ACHN (cell line): ENCODE measurements at regions not wholly inside any gene's neighbourhood (a gene's known extent, or its start where the extent isn't known, plus 50 kb on each side); places are given as distances from the start of the nearest gene placed in this dataset.

ENCODE experiments used
- DNase-seq: peaks from one replicate; pipeline ENCODE4 v3.0.0-alpha.2; 2015
- in situ Hi-C: cut with HindIII; loops from 2 replicates; pipeline ENCODE4 v1.10.0; 2017; ENCODE audit warnings: low sequenced_read_pairs, low pct_ligation_motif_present, low pct_unique_long_range_greater_than_20kb

DNA sequence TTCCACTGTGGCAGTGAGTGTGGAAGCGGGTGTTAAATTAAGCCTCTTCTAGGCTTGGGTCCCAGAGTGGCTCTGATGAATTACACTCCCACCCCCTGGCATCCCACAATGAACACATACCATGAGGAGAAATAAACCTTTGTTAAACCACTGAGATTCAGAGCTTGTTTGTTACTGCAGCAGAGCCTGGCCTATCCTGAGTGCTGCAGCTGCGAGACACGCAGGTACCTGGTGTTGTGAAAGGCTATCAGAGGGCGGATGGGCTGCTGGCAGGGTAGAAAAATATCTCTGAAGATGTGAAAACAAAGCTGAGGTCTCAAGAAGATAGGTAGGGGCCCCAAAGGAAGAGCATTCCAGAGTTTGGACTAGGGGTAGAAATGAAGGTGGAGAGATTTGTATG lies 138.4 kb upstream of the STX18 start:
- in situ Hi-C loops: no loop called here
- no peak for DNase-seq

DNA sequence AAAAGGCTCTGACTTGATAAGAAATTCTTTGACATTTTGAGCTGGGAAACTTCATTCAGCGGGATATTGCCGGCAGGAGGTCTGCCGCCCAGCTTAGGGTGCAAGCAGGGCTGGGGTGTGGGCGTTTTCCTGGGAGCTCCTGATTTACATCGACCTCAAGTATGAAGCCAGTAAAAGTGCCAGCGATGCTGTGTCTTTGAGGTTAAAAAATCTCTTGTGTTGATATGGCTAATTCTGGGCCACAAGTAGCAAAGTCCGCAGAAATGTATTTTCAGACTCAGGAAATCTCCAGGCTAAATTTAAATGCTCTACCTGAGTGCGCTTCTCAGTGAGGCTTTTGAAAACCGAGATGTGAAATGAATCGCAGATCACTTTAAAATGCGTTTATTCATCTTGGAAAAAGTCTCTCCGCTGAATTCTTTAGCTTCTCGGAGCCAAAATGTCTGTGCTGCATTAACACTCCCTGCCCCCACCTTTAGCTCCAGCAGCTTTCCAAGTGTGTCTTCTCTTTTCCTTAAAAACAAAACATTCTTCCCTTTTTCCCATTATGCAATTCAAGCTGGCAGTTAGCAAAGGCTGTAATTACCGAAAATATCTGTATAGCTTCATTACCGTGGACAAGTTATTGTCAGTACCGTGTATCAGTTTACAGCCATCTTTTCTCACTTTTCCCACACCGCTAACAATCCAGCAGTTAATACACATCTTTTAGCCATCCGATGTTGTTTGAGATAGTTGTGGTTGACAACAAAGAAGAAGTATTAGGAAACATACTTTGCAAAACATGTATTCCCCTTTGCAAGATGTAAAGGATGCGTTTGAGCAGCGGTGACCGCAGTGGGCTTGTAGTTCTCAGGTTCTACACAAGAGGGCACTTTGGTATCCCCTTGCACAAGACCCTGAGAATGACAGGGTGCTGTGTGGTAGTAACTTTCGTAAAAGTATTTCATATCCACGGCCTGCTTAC lies 136.0 kb upstream of the STX18 start:
- in situ Hi-C loops: no loop called here
- DNase-seq: peak; percentile 15

GRCh38 chr4:4675641-4676040 lies 133.8 kb upstream of the STX18 start:
- in situ Hi-C loops: no loop called here
- DNase-seq: no peak

- no peak for DNase-seq
- in situ Hi-C loops: no loop called here
These were observed 133.3 kb upstream of the STX18 start for GRCh38 chr4:4675051-4675581.

GRCh38 chr4:4673070-4673469 lies 131.2 kb upstream of the STX18 start:
- in situ Hi-C loops: no loop called here
- DNase-seq: peak; percentile 6

DNA sequence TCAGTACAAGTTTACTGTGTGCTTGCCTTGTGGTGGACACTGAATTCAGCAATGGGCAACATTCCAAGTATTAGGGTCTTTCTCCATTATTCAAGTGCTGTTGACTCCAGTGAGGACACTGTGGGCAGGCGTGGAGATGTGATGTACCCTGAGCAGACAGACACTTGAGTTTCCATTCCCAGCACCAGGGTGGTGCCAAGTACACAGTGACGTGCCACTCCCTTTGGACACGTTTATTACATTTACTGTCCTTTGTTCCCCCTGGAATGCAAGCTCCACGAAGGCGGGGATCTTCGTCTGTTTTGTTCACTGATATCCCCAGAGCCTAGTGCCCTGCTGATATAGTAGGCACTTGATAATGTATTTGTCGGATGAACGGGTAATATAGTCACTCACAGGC lies 130.6 kb upstream of the STX18 start:
- no peak for DNase-seq
- in situ Hi-C loops: no loop called here

- no peak for DNase-seq
- in situ Hi-C loops: no loop called here
These were observed 130.0 kb upstream of the STX18 start for GRCh38 chr4:4671774-4672349.

DNA sequence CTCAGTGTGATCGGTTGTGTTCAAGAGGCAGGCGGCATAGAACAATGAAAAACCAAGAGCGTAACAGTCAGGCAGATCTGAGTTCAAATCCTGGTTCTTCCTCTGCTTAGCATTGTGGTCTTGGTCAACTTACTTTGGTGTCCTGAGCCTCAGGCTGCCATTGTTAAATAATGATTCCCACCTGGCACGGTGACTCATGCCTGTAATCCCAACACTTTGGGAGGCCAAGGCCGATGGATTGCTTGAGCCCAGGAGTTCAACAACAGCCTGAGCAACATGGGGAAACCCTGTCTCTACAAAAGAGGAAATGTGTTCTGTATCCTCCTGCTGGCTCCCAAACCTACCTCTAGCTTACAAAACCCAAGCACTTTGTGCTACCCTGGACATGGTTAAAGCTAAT lies 129.0 kb upstream of the STX18 start:
- no peak for DNase-seq
- in situ Hi-C loops: no loop called here

- no peak for DNase-seq
- in situ Hi-C loops: no loop called here
These were observed 126.7 kb upstream of the STX18 start for GRCh38 chr4:4668355-4669210.

DNA sequence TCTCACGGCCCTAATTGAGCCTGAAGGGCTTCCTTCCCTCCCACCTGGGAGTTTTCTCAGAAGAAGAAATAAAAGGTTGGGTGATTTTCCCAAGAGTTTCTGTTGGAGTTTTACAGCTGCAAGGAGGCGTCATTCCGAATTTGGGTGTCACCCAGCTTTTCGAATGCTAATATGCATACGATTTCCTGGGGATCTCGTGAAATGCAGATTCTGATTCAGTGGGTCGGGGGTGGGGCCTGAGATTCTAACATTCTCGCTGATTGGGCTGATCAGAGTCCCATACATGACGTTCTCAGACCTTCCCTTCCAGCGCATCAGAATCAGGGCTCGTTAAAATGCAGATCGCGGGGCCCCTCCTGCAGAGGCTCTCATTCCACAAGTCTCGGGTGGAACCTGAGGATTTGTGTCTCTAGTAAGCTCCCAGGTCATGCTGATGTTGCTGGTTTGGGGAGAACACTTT lies 125.8 kb upstream of the STX18 start:
- no peak for DNase-seq
- in situ Hi-C loops: no loop called here

DNA sequence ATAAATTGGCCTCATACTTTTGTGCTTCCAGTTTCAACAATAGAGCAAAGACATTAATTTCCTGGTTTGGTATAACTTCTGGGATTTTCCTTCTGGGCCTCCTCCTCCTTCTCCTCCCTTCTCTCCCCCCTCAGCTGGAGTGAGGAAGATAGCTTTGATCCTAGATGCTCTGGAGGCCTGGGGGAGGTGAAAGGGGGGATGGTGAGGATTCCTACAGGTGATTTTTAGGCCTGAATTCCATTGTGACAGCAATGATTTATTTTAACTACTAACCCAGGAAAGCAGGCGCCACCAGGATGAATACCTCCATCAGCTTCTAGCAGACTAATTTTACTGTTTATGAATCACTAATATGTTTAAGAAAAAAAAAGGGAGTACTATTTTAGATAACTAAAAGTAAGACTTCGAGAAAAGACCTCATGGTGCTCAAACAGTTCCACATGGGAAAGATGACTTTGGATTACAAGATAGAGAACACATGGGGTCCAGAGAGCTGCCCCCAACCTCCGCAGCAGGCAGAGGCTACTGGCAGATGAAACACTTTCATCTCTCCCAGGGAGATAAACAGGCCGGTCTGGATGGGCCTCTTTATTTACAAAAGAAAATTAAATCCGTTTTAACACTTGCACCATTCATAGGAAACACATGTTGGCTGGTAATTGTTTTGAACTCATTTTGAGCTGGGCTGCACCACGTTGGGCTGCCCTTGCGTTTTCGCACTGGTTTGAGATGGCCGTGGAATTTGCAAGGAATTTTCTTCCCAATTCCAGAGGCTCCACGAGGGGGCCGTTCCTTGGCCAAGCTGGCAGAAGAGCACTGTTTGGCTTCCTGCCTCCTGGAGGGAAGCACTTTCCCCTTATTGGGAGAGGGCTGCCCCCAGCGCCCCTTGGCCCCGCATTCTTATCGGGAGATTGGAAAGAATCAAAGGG lies 125.1 kb upstream of the STX18 start:
- no peak for DNase-seq
- in situ Hi-C loops: no loop called here

GRCh38 chr4:4666187-4666586 lies 124.3 kb upstream of the STX18 start:
- no peak for DNase-seq
- in situ Hi-C loops: no loop called here

DNA sequence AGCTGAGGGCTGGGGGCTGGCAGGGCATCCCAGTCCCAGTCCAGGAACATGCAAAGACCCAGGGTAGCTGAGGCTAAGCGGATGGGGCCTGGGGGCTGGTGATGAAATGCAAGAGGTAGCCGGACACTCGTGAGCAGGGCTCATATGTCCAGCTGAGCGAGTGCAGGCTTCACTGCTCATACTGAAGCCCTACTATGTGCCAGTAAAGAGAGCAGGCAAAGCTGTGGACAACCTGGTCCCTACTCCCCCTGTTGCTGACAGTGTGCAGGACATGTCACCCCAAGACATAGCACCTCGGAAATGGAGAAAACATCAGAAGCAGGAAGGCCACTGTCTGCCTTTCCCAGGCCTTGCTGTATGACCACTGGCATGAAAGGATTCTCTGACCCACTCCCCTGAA lies 122.4 kb upstream of the STX18 start:
- no peak for DNase-seq
- in situ Hi-C loops: no loop called here

DNA sequence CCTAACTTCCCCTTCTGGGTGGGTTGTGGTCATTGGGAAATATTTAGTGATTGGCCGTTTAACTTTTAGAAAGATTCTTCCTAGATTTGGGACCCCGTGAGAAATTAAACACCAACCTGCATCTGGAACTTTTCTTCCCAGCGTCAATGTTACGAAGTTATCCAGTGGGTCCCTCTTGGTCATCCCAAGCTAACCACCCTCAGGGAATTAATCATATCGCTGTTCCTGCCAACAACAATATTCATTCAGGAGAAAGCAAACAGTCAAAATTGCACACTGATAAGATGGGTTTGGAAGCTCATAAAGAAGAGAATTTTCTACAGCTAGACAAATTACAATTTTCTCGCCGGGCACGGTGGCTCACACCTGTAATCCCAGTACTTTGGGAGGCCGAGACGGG lies 121.2 kb upstream of the STX18 start:
- in situ Hi-C loops: no loop called here
- DNase-seq: no peak

- no peak for DNase-seq
- in situ Hi-C loops: no loop called here
These were observed 120.4 kb upstream of the STX18 start for GRCh38 chr4:4662230-4662629.

- peak; percentile 79 for DNase-seq
- in situ Hi-C loops: no loop called here
These were observed 118.2 kb upstream of the STX18 start for GRCh38 chr4:4659871-4660651.

- no peak for DNase-seq
- in situ Hi-C loops: no loop called here
These were observed 116.2 kb upstream of the STX18 start for GRCh38 chr4:4658052-4658451.
